ELF-1 (cell line): ENCODE measurements at regions not wholly inside any gene's neighbourhood (a gene's known extent, or its start where the extent isn't known, plus 50 kb on each side); places are given as distances from the start of the nearest gene placed in this dataset.

Source experiments
- DNase-seq: peaks from one replicate; pipeline ENCODE4 v3.0.0-alpha.2; 2016; ENCODE audit warnings: low read depth, low spot score

GRCh38 chr21:27649762-27650161, 682.9 kb upstream of the ADAMTS5 start:
- no peak for DNase-seq

- no peak for DNase-seq
These were observed 682.4 kb upstream of the ADAMTS5 start for GRCh38 chr21:27649323-27649722.

- no peak for DNase-seq
These were observed 681.7 kb upstream of the ADAMTS5 start for GRCh38 chr21:27648560-27648959.

- DNase-seq, result no peak
These were observed 681.0 kb upstream of the ADAMTS5 start for GRCh38 chr21:27647921-27648320.

GRCh38 chr21:27647401-27647800, 680.5 kb upstream of the ADAMTS5 start:
- DNase-seq, result no peak

GRCh38 chr21:27646691-27647090, 679.8 kb upstream of the ADAMTS5 start:
- no peak for DNase-seq

- no peak for DNase-seq
These were observed 679.2 kb upstream of the ADAMTS5 start for GRCh38 chr21:27646056-27646455.

- DNase-seq, result no peak
These were observed 678.4 kb upstream of the ADAMTS5 start for GRCh38 chr21:27645285-27645684.

GRCh38 chr21:27643326-27643725, 676.4 kb upstream of the ADAMTS5 start:
- DNase-seq, result no peak

GRCh38 chr21:27639286-27639685, 672.4 kb upstream of the ADAMTS5 start:
- DNase-seq, result no peak

GRCh38 chr21:27636656-27637055, 669.8 kb upstream of the ADAMTS5 start:
- no peak for DNase-seq

GRCh38 chr21:27633631-27634030, 666.7 kb upstream of the ADAMTS5 start:
- DNase-seq, result no peak

- no peak for DNase-seq
These were observed 664.6 kb upstream of the ADAMTS5 start for GRCh38 chr21:27631471-27631870.

- DNase-seq, result no peak
These were observed 655.7 kb upstream of the ADAMTS5 start for GRCh38 chr21:27622631-27623030.

GRCh38 chr21:27614231-27614630, 647.3 kb upstream of the ADAMTS5 start:
- no peak for DNase-seq

- DNase-seq, result no peak
These were observed 639.5 kb upstream of the ADAMTS5 start for GRCh38 chr21:27606422-27606821.

- DNase-seq, result no peak
These were observed 629.3 kb upstream of the ADAMTS5 start for GRCh38 chr21:27596196-27596595.

- no peak for DNase-seq
These were observed 628.8 kb upstream of the ADAMTS5 start for GRCh38 chr21:27595716-27596115.

- DNase-seq, result no peak
These were observed 623.4 kb upstream of the ADAMTS5 start for GRCh38 chr21:27590271-27590670.

GRCh38 chr21:27589781-27590180, 622.9 kb upstream of the ADAMTS5 start:
- DNase-seq, result no peak

GRCh38 chr21:27586986-27587385, 620.1 kb upstream of the ADAMTS5 start:
- no peak for DNase-seq

- DNase-seq, result no peak
These were observed 619.4 kb upstream of the ADAMTS5 start for GRCh38 chr21:27586326-27586725.

GRCh38 chr21:27584256-27584655, 617.4 kb upstream of the ADAMTS5 start:
- DNase-seq, result no peak

GRCh38 chr21:27582948-27583430, 616.1 kb upstream of the ADAMTS5 start:
- no peak for DNase-seq
